ENCODE measurements at regions not wholly inside any gene's neighbourhood (a gene's known extent, or its start where the extent isn't known, plus 50 kb on each side); places are given as distances from the start of the nearest gene placed in this dataset.

DNA sequence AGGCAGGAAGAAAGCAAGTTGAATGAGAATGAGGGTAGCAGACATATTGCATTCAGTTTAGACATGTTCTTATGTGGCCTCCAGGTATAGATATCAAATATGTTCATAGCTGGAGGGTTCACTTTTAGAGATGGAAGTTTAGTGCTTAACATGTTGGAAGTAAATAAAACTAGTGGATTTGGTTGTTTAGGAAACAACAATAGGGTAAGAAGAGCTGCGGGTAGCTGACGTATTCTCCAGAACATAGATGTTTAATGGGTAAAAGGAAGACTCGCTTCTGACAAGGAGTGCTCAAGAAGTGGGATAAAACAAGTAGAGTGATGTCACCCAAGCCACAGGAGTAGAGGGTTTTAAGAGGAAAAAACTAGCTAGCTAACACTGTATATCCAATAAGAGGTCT, 128.4 kb upstream of the COL21A1 start:
- DNase-seq: no peak

GRCh38 chr6:56374841-56375369, 127.5 kb upstream of the COL21A1 start:
- no peak for DNase-seq

DNA sequence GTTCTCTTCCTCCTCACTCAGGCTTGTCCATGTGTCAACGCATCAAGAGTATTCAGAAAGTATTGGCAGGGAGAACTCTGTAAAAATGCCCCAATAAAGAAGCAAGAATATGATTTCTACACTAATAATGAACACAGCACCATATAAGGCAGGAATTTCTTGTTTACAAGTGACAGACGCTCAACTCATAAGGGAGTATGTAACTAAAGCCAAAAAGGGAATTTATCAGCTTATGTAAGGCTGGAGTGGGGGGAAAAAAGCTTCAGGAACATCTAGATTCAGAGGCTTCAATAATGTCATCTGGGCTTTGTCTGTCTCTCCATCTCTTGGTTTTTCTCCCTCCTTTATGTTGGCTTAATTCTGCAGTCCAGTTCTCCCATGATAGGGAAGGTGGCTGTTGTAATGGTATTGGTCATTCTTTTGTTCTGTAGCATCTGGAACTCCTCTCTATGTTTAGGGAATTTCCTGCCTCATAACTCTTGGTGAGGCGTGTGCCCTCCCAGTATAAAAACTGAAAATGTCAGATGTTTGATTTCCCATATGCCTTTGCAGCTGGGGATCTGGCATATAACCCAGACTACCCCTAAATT, 125.1 kb upstream of the COL21A1 start:
- DNase-seq: no peak

DNA sequence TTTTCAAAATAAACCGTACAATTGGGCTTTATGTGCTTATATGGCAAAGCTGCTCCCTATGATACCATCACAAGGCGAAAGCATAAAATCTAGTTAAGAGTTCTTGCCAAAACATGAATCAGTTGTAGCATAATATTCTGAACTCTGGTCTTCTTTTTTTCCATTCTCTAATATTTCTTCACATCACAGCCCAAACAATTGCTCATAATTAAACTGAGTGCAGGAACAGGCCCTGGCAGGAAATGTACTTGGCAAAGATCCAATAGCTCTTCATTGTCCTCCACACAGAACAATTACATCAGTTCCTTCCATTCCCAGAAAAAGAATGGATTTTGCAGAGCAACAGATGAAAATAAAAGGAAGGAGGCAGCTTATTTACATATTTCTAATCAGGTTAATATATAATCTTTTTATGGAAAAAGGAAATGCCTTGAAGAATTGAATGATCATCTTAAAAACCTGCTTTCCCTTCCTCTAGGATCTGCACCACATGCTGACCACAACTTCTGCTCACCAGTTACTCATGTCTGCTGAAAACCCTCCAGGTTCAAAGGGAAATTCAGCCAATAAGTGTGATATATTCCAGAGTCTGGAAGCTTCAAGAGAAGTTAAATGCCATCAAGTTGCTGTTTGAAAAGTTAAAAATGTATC, 123.3 kb upstream of the COL21A1 start:
- DNase-seq: peak; percentile 55

DNA sequence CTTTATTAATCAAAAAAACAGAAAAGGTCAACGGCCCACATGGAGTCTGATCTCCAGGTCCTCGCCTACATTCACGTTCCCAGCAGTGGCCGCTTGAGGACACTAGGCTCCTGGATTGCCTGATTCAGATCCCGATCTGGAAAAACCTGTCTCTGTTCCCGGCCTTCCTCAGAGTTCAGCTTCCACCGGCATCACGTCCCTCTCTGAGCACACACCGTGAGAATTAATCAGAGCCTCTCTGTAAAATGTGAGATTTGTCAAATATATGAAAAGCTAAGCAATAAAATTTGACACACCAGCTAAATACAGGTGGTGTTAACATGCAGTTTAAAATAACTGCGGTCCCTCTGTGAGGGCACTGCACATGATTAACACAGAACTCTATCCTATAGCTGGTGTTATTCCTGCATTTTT, 122.8 kb upstream of the COL21A1 start:
- no peak for DNase-seq

GRCh38 chr6:56368491-56368890, 121.1 kb upstream of the COL21A1 start:
- no peak for DNase-seq

DNA sequence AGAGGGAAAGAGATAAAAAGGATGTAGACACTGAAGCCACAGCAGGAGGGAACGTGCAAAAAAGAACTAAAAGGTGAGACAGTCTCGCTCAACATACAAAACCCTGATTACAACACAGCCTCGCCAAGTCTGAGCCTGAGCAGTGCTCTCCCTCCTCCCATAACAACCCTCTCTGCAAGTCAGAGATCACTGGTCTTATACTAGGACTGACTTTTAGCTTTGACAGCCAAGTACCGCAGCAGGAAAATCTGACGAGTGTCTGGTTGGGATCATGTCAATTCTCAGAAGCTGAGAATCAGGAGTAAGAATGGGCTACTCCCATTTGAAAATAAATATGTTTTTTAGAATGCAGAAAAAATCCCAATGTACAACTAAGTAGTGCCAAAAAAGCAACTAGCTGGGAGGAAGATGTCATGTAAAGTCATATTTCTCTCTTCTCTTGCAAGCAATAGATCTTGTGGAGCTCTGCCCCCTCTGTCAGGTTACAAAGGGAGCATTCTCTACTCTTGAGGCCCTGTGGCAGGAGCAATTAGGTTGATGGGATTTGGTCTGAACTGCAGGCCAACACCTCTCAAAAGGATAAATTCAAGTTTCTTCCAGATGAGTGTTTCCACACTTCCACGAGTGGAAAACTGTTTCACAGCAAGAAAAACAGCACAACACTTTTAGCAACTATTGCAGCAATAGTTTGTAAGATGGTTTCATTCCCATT, 118.9 kb upstream of the COL21A1 start:
- DNase-seq: no peak

DNA sequence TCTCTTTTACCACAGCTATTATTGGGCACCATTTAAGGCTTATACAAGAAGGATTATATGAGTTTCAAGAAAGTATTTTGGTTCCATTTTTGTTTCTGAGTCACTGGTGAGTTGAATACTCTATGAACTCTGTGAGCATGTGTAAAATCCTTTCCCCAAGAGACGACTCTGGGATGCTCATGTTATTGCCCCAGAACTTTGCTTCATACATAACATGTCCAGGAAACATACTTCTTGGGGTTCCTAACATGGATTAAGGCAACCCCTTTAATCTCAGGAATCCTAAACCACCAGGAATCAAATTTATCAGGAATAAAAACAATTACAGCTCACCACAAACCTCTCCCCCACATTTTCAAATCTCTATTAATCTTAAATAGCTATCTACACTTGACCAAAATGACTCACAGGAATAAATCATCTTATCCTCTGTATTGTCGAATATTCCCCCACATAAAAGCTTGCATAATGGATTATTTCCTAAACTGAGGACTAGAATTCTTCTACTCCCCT, 117.5 kb upstream of the COL21A1 start:
- no peak for DNase-seq

- DNase-seq: no peak
Observed at GRCh38 chr6:56364431-56364826, 117.0 kb upstream of the COL21A1 start.

- no peak for DNase-seq
Observed at GRCh38 chr6:56363796-56364430, 116.5 kb upstream of the COL21A1 start.

GRCh38 chr6:56361812-56362211, 114.4 kb upstream of the COL21A1 start:
- no peak for DNase-seq

GRCh38 chr6:56359201-56359899, 112.0 kb upstream of the COL21A1 start:
- DNase-seq: peak; percentile 9

DNA sequence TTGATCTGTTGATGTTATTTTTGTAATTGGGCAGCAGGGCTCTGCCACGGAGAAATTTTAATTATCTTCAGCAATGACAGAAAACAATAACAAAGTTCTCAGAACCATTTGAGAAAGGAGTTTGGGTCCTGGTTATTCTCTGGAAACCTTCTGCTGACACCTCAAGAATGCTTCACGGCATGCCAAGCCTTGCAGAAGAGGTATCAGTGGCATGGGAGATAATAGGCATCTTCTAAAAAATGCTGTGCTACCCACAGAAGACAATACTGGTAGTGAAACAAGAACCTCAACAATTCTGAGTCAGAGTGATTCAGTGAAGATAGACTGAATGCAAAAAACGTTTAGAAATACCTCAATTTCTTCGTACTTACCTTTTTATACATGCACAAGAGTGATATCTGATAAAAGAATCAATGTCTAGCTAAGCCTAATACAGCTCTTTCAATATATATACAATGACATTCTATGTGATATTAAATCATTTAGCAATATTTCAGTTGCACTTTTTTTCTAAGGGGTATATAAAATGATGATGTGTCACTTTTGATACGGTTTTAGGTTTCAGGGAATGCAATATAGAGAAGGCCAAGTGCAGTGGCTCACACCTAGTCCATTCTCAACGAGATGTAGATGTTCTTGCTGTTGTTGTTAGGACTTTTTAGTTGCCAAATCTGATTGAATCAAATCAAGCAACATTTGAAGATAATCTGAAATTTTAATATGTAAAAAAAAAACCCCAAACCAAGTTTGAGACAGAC, 110.4 kb upstream of the COL21A1 start:
- no peak for DNase-seq

GRCh38 chr6:56356426-56356825, 109.0 kb upstream of the COL21A1 start:
- DNase-seq: no peak

- DNase-seq: no peak
Observed at GRCh38 chr6:56353860-56354259, 106.5 kb upstream of the COL21A1 start.

DNA sequence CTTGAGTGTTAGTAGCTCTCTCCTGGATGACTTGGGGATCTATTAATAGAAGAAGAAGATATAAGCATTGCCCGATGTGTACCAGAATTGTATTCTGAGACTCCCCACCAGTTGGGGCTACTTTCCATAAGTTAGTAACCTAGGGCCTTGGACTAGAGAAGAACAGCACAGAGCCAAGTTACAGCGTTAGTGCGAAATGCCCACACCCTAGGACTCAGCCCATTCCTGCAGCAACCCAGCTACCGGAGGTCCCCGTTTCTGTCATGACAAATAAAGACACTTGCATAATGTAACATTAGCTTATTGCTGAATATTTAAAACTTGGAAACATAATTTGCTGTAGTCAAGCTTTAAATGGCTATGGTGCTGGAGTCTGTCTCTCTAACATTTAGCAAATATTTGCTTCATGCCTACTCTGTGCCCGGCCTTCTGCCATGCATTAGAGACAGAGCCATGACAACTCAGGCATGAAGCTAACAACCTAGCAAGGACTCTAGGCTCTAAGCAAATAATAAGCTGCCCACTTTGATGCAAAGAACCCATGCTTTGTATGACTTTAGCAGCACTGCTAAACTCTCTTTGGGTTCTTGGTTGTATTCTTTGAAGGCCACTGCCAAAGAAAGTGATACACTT, 103.4 kb upstream of the COL21A1 start:
- no peak for DNase-seq

DNA sequence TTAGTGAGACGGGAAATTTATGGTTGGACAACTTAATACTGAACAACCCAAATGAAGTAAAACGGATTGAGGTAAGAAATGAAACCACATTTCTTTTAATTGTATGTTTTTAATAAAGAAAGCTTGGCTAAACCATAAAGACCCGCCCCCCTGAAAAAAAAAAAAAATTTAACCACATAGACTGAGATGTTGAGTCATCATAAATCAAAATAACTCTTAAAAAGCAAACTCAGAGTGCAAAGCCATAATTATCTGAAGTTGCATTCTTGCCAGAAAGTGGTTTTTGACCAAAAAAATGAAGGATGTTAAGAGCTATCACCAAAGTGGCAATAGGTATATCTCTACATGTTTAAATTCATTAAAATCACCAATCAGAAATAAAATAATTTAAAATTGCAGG, 101.8 kb upstream of the COL21A1 start:
- DNase-seq: no peak

GRCh38 chr6:56348578-56348977, 101.2 kb upstream of the COL21A1 start:
- no peak for DNase-seq

DNA sequence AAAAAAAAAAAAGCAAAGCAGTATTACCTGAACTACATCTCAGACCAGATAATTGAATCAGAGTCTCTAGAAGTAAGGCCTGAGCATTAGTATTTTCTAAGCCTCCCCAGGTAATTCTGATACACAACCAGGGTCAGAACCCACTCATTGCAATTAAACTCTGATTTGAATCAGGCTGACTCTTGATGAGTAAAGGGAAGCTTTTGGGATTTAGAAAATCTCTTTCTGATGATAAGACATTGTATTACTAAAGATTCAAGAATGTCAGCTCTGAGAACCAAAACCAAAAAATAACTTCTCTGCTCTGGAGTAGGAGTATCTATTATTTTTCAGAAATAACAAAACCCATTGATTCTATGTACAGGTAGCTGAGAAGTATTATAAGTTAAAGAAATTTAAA, 100.1 kb upstream of the COL21A1 start:
- no peak for DNase-seq

DNA sequence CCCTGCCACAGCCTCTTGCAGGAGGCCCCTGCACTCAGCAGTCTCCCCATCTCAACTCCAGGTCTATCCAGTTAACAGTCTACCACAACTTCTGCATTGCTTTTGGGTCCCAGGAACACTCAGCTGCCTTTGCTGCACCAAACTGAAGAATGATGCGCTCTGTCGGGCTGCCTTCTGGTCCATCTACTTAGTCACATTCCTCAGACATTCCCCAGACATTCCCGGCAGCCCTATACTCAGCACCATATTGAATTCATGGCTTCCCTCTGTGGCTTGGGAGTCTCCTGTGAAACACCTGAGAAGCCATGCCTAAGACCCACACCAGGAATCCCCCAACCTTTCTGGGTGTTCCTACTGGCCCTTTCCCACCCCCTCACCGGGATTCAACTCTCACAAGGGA, 99.6 kb upstream of the COL21A1 start:
- no peak for DNase-seq

DNA sequence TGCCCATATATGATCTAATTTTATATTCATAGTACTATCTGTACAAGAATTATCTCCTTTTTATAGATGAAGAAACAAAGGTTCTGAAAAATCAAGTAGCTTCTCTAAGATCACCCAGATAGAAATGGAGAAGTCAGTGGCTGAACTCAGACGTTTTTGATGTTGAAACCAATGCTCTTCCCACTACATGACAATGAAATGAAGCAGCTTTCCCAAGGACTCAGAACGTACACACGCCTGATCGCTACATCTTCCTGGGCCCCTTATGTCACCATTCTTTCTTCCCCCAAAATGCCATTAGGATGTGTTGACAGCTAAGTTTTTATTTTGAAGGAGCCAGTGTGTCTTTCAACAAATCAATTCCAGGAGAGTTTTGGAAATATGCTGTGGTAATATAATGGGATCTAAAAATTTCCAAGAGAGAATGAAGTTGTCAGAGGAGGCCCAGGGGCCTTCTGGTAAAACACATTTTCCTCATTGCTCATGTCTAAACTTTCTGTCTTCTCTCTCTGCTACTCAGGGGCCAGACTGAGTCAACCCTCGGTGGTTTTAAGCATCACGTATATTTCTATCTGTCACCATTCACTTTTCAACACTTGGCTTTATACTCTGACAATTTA, 98.1 kb upstream of the COL21A1 start:
- DNase-seq: no peak

All from NCI-H1417 treated with DMSO at 0.1 percent for 48 hours (cell line).